T-helper 1 cell treated with Interleukin-12 subunit alpha and Interleukin-12 subunit beta and Interleukin-4 antibody, amounts not matched to agents 30 ng/mL and 1 ng/mL, for 36 hours (primary cell): ENCODE measurements at regions not wholly inside any gene's neighbourhood (a gene's known extent, or its start where the extent isn't known, plus 50 kb on each side); places are given as distances from the start of the nearest gene placed in this dataset.

Source experiments
- intact Hi-C: fragments of 100-400 bp; cut with micrococcal nuclease; formaldehyde crosslinking; loops from one replicate; pipeline ENCODE4 v1.15.1; 2024

DNA sequence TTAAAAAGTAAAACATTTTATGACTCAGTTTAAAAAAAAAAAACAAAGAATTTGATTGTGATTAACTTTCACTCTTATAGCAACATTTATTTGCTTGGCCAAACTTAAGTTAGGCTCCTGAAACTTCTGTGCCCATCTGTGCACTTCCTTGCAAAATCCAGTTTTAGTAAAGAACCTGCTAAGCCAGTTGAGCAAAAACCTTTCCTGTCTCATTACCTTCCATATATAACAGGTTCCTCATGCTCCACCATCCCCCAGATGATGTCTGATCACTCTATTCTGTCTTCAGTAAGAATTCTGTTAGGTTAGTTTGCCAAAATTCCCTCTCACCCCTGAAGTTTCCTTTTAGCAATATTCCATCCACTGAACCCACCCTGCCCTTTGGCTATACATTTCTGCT lies 1200.5 kb downstream of the C4orf33 start:
- intact Hi-C loops: no loop called here

DNA sequence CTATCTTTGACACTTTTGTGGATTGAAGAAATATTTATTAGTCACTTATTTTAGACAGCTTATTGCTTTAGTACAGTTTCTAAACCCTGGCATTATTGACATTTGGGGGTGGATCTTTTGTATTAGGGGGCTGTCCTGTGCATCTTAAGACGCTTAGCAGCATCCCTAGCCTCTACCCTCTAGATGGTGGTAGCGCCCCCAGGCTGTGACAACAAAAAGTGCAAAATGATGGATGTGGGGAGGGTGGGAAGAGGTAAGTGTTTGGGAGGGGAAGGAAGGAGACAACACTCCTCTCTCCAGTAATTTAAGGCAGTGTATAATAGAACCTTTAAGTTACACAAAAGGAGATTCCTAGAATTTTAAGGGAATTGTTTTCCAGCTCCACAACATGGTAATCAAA lies 1210.6 kb downstream of the C4orf33 start:
- intact Hi-C loops: no loop called here

GRCh38 chr4:130309221-130309620 lies 1213.3 kb downstream of the C4orf33 start:
- intact Hi-C loops: no loop called here

- intact Hi-C loops: no loop called here
These were observed 1226.5 kb downstream of the C4orf33 start for GRCh38 chr4:130322439-130322838.

GRCh38 chr4:130329036-130329435 lies 1233.1 kb downstream of the C4orf33 start:
- intact Hi-C loops: no loop called here

- intact Hi-C loops: no loop called here
These were observed 1237.3 kb downstream of the C4orf33 start for GRCh38 chr4:130333241-130333759.

GRCh38 chr4:130335417-130336194 lies 1239.7 kb downstream of the C4orf33 start:
- intact Hi-C loops: loop anchor here (5.0 kb wide), 1 partner anchor 1892 kb away; no protein-coding TSS in a partner anchor

DNA sequence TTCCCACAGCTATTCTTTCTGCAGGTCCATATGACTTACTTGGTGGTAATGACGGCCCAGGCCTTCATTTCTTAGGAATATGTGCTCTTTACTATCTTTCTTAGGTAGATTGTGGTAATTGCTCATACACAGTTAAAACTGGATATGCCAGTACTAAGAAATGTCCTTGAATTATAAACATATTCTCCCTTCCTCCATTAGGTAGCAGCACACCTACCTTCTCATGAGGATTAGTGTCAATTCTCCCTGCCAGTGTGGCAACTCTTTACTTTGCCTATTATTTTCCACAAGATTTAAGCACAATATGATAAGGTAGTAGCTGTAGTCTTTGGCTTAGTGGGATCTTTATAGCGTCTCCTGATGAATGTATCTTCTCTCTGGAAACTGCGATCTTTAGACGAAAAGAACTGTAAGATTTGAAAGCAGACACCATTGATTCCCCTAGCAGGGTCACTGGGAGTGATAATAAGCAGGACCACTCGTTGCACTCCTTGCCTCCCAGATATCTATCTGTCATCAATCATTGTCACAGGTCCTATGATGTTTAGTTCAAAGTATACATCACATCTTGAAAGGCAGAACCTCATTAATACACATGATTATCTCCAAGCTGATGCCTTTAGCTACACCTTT lies 1240.7 kb downstream of the C4orf33 start:
- intact Hi-C loops: loop anchor here (5.0 kb wide), 1 partner anchor 1891 kb away; no protein-coding TSS in a partner anchor

GRCh38 chr4:130338851-130339250 lies 1242.9 kb downstream of the C4orf33 start:
- intact Hi-C loops: loop anchor here (5.0 kb wide), 1 partner anchor 1888 kb away; no protein-coding TSS in a partner anchor

DNA sequence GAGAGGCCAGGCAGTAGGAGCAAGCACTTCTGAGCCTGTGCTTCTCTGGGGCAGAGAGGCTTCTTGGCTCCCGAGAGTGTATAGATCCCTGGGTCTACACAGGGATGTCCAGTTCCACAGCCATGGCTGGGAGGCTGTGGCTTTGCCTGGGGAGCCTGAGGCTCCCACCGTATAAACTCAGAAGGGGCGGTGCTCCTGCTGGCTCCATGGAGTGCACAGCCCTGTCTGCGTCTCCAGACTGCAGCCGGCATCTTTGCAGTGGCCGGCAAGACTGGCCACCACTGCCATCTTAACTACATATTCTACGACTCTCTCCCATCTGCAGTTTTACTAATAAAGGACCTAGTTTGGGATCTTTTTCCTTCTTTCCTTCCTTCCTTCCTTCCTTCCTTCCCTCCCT lies 1253.8 kb downstream of the C4orf33 start:
- intact Hi-C loops: no loop called here

DNA sequence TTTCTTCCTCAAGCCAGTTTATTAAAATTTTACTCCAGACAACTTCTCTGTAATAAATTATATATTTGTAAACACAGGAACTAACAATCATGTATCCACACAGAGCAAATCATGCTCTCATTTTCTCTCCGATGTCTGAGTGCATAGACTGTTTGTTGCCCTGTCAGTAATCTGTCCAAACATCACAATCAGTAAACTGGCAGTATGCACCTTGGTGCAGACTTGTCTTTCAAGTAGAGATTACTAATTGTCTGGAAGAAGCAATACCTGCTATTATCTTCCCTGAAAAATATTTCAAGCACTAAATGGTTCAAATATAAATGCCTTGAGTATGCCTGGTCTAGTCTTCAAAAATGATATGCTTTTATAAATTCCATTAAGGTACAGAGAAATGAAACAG lies 1260.9 kb downstream of the C4orf33 start:
- intact Hi-C loops: no loop called here

DNA sequence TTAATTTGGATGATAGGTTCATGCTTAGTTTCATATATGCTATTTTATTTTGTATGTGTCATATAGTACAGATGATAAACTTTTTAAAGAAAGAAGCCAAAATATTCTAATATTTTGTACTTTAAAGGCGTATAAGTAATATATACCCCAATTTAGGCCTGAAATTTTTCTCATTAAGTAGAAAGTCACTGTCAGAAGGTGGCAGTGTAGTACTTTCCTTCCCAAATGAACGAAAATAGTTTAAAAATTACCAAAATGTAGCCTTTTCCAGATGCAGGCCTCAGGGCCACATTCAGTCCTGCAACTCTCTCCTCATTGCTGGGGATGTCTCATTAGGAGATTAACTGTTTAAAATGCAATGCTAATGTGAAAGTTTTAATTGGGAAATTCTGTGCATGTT lies 1263.6 kb downstream of the C4orf33 start:
- intact Hi-C loops: no loop called here

- intact Hi-C loops: no loop called here
These were observed 1265.7 kb downstream of the C4orf33 start for GRCh38 chr4:130361616-130362015.

GRCh38 chr4:130368668-130369067 lies 1272.7 kb downstream of the C4orf33 start:
- intact Hi-C loops: no loop called here

- intact Hi-C loops: no loop called here
These were observed 1297.3 kb downstream of the C4orf33 start for GRCh38 chr4:130393231-130393630.

DNA sequence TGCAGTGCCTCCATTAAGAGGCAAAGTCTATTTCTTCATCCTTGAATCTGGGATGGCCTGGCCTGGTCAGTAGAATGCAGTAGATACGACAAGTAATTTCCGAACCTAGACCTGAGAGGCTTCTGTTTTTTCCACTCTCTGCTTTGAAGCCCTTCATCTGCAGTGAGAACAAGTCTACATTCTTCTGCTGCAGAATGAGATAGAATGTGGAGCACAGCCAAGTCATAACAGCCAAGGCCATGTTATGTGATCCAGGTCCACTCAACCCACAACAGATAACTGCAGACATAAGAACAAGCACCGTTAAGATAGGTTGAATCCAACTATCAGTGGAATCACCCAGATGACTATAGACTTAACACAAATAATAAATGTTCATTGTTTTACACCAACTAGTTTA lies 1297.7 kb downstream of the C4orf33 start:
- intact Hi-C loops: no loop called here

GRCh38 chr4:130395871-130396270 lies 1299.9 kb downstream of the C4orf33 start:
- intact Hi-C loops: no loop called here

DNA sequence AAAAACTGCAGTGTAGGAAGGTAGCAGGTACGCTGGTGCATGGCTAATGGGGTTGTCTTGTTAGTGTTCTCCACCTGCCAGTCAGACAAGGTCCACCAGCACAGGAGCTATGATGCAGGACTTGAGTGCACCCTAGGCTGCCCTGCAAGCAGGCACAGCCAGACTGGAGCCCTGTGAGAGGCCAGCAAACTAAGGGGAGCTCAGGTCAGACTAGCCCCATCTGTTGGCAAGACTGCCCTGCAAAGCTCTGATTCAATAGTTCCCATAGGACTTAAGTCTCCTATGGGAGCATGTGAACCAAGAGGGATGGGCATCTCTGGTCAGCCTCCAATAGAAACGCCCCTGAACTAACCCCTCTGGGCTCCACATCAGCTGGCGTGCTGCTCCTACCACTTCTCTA lies 1307.3 kb downstream of the C4orf33 start:
- intact Hi-C loops: no loop called here

- intact Hi-C loops: loop anchor here (5.0 kb wide), 1 partner anchor 111 kb away; no protein-coding TSS in a partner anchor
These were observed 1320.3 kb downstream of the C4orf33 start for GRCh38 chr4:130416228-130416627.

DNA sequence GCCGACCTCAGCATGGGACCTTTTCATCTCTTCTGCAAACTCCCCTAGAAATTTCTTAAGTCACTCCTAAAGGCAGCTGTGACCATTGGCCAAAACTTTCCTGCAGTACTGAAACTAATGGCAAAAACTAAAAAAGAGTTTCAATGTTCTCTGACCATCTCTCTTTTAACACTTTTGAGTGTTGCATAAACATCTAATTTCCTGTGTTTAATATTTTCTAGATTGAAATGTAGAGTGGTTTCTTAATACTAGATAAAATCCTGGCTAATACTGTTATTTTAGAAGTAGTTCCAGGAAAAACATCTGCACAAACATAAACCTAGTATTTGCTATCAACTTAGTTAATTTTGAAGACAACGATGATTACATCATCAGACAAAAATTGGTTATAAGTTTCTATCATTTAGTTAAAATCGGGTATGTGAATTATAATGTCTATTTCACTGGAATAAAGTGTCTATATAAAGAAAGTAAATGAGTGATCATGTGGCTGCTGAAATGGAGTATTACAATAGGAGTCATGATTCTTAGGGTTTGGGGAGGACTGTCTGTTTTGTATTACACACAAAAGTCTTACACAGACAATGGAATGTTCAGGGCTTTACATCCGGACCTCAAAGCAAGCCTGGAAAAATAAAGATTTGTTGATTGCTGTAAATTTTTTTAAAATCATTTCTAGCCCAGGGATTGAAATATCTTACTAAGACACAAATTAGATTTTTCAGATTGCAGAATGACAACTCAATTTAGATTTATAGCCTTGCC lies 1323.4 kb downstream of the C4orf33 start:
- intact Hi-C loops: loop anchor here (5.0 kb wide), 1 partner anchor 108 kb away; no protein-coding TSS in a partner anchor

DNA sequence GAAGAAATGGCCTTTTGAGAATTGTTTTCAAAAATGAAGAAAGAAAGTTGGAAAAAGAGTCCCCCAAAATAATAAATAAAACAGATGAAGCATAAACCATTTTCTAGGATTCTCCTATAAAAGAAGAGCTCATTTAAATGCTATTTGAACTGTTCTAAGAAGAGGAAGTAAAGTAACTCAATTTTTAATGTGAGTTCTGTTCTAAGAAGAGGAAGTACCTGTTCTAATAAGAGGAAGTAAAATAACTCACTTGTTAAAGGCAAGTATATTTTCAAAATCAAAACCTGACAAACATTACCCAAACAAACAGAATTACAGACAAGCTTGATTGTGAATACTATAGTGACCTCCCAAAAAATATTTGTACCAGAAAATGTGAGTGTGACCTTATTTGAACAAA lies 1326.3 kb downstream of the C4orf33 start:
- intact Hi-C loops: no loop called here

GRCh38 chr4:130424211-130424610 lies 1328.3 kb downstream of the C4orf33 start:
- intact Hi-C loops: no loop called here
